GM23338 (cell line): ENCODE measurements at regions not wholly inside any gene's neighbourhood (a gene's known extent, or its start where the extent isn't known, plus 50 kb on each side); places are given as distances from the start of the nearest gene placed in this dataset.

ENCODE experiments used
- ATAC-seq: fragments of 200-7000 bp; cut with Tn5 transposase; 3 replicates; pipeline ENCODE4 v1.9.1; 2020
- DNase-seq: peaks from one replicate; pipeline ENCODE4 v3.0.0-alpha.2; 2015; ENCODE audit warnings: low spot score
- H2AFZ ChIP-seq: fragments of 200-600 bp; sonication (generic); 2 replicates; pipeline ENCODE4 v1.8.0; 2016; ENCODE audit warnings: antibody characterized with exemption, mild to moderate bottlenecking, moderate library complexity
- H3F3A ChIP-seq: fragments of 200-600 bp; sonication (generic); replicated peaks from 2 replicates; pipeline ENCODE4 v1.8.0; 2017; ENCODE audit warnings: antibody characterized with exemption, mixed run types, low read depth
- H3K27ac ChIP-seq: fragments of 200-600 bp; sonication (generic); 2 replicates; pipeline ENCODE4 v1.6.1; 2016; ENCODE audit warnings: low read depth
- H3K27me3 ChIP-seq: fragments of 200-600 bp; sonication (generic); 2 replicates; pipeline ENCODE4 v1.8.0; 2016; ENCODE audit warnings: mild to moderate bottlenecking, mixed run types, moderate library complexity; ENCODE audit not compliant: insufficient read depth
- H3K36me3 ChIP-seq: fragments of 200-600 bp; sonication (generic); 2 replicates; pipeline ENCODE4 v1.8.0; 2016; ENCODE audit warnings: mild to moderate bottlenecking; ENCODE audit not compliant: insufficient read depth
- H3K4me1 ChIP-seq: fragments of 200-600 bp; sonication (generic); 2 replicates; pipeline ENCODE4 v1.8.0; 2016; ENCODE audit warnings: mild to moderate bottlenecking, moderate library complexity; ENCODE audit not compliant: insufficient read depth
- H3K4me2 ChIP-seq: fragments of 200-600 bp; sonication (generic); 2 replicates; pipeline ENCODE4 v1.7.1; 2017; ENCODE audit warnings: mixed run types
- H3K4me3 ChIP-seq: fragments of 200-600 bp; sonication (generic); 2 replicates; pipeline ENCODE4 v1.6.1; 2016; ENCODE audit warnings: mixed run types
- H3K79me2 ChIP-seq: fragments of 200-600 bp; sonication (generic); replicated peaks from 2 replicates; pipeline ENCODE4 v1.8.0; 2017; ENCODE audit warnings: mild to moderate bottlenecking; ENCODE audit not compliant: insufficient read depth
- H3K9me2 ChIP-seq: fragments of 200-600 bp; sonication (generic); 2 replicates; pipeline ENCODE4 v1.8.0; 2017; ENCODE audit not compliant: insufficient read depth
- H4K20me1 ChIP-seq: fragments of 200-600 bp; sonication (generic); replicated peaks from 2 replicates; pipeline ENCODE4 v1.8.0; 2017; ENCODE audit warnings: mild to moderate bottlenecking; ENCODE audit not compliant: insufficient read depth
- H3K27ac Mint-ChIP-seq: 2 replicates; pipeline ENCODE4 v1.8.0; 2020; ENCODE audit warnings: inconsistent platforms, mild to moderate bottlenecking, moderate library complexity, mixed read lengths
- H3K27me3 Mint-ChIP-seq: 3 replicates; pipeline ENCODE4 v1.8.0; 2022; ENCODE audit warnings: low read depth, mild to moderate bottlenecking, moderate library complexity, mixed read lengths, inconsistent platforms; ENCODE audit not compliant: insufficient read depth, poor library complexity
- H3K36me3 Mint-ChIP-seq: 3 replicates; pipeline ENCODE4 v1.8.0; 2021; ENCODE audit warnings: low read depth, mild to moderate bottlenecking, inconsistent platforms, moderate library complexity, mixed read lengths
- H3K4me1 Mint-ChIP-seq: 3 replicates; pipeline ENCODE4 v1.8.0; 2020; ENCODE audit warnings: mild to moderate bottlenecking, inconsistent platforms, mixed read lengths
- H3K4me3 Mint-ChIP-seq: 3 replicates; pipeline ENCODE4 v1.8.0; 2021; ENCODE audit warnings: moderate library complexity, mild to moderate bottlenecking, inconsistent platforms, mixed read lengths
- H3K9me3 Mint-ChIP-seq: 3 replicates; pipeline ENCODE4 v1.8.0; 2020; ENCODE audit warnings: moderate library complexity, mild to moderate bottlenecking, inconsistent platforms, mixed read lengths
- CREB1 ChIP-seq: fragments of 250-450 bp; sonication (Bioruptor Pico); IDR thresholded peaks from 2 replicates; pipeline ENCODE4 v1.5.0; 2020; ENCODE audit warnings: low read depth, mild to moderate bottlenecking, moderate library complexity
- EZH2 ChIP-seq: fragments of 200-600 bp; sonication (generic); IDR thresholded peaks from one replicate; pipeline ENCODE4 v1.8.0; 2017; ENCODE audit warnings: antibody characterized with exemption, mild to moderate bottlenecking, low read depth; ENCODE audit not compliant: unreplicated experiment
- EZH2phosphoT487 ChIP-seq: fragments of 200-600 bp; sonication (generic); IDR thresholded peaks from one replicate; pipeline ENCODE4 v1.8.1; 2018; ENCODE audit warnings: antibody characterized with exemption; ENCODE audit not compliant: unreplicated experiment
- JUNB ChIP-seq: IDR thresholded peaks from one replicate; pipeline ENCODE4 v1.6.1; 2016; ENCODE audit warnings: antibody characterized with exemption; ENCODE audit not compliant: unreplicated experiment
- NANOG ChIP-seq: IDR thresholded peaks from 2 replicates; pipeline ENCODE4 v1.6.1; 2016; ENCODE audit warnings: antibody characterized with exemption, borderline replicate concordance
- POLR2AphosphoS5 ChIP-seq: IDR thresholded peaks from 2 replicates; pipeline ENCODE4 v1.6.1; 2016; ENCODE audit warnings: antibody characterized with exemption, low read depth
- STAT1 ChIP-seq: IDR thresholded peaks from one replicate; pipeline ENCODE4 v1.6.1; 2016; ENCODE audit warnings: antibody characterized with exemption; ENCODE audit not compliant: unreplicated experiment
- ZNF114 ChIP-seq: fragments of 250-450 bp; sonication (Bioruptor Pico); IDR thresholded peaks from 2 replicates; pipeline ENCODE4 v1.5.0; 2020; ENCODE audit warnings: mild to moderate bottlenecking, moderate library complexity
- ZNF331 ChIP-seq: fragments of 250-450 bp; sonication (Bioruptor Pico); IDR thresholded peaks from 2 replicates; pipeline ENCODE4 v1.5.0; 2020; ENCODE audit warnings: low read depth, mild to moderate bottlenecking, moderate library complexity
- TF ChIP-seq, protein P1 (sequence below): IDR thresholded peaks from 2 replicates; pipeline ENCODE4 v1.6.1; 2016; ENCODE audit warnings: antibody characterized with exemption
- TF ChIP-seq, protein P2 (sequence below): fragments of 250-450 bp; sonication (Bioruptor Pico); IDR thresholded peaks from 2 replicates; pipeline ENCODE4 v1.5.0; 2020; ENCODE audit warnings: mild to moderate bottlenecking, moderate library complexity
- TF ChIP-seq, protein P3 (sequence below): IDR thresholded peaks from one replicate; pipeline ENCODE4 v1.6.1; 2018; ENCODE audit warnings: antibody characterized with exemption; ENCODE audit not compliant: unreplicated experiment
- TF ChIP-seq, protein P4 (sequence below), 2 experiments: fragments of 200-600 bp in 1 of 2; sonication (generic) in 1 of 2; conservative IDR thresholded peaks; 2 replicates each; pipeline versions ENCODE4 v1.5.1 to v1.6.1; 2016 to 2017; ENCODE audit warnings: antibody characterized with exemption in 2 of 2, low read depth in 2 of 2, mild to moderate bottlenecking in 2 of 2, moderate library complexity in 1 of 2

DNA sequence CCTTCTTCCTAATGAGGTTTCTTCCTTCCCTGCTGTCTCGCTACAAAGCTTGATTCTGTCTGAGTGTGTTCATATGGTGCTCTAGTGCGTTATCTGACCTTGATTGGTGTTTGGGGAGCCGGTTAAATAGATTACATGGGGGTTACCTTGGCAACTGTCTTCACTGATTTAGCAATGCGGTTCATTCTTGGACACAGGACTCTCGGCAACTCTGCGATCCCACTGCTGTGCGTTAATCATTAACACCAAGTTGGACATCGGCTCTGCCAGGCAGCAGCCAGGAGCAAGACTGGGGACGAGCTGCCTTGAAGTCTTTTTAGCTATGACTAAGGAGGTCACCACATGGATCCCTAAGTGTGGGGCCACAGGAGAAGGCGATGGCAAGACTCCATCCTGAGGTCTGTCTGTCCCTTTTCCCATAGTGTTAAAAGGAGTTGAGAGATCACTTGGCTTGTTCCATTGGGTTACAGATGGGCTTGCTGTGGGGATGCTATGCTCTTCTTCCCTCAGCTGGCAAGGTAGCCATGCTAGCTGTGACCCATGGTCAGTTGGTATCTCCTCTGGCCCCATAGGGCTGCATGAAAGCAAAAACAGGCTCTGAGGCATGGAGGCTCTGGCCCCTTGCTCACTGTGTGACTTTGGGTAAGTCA is 93.4 kb upstream of the MAMLD1 start:
- no peaks in the 10 kb centered on the region for H3K27me3 Mint-ChIP-seq
- no peaks in the 10 kb centered on the region for H3K36me3 Mint-ChIP-seq
- Histone ChIP-seq H2AFZ (no peak overlapping the region), H3K4me3 (no peak overlapping the region), H3K79me2 (no peaks in the 10 kb centered on the region), H3K4me1 (no peaks in the 10 kb centered on the region), H3K9me2 (no peaks in the 10 kb centered on the region), H3K27me3 (no peaks in the 10 kb centered on the region), H3K36me3 (no peaks in the 10 kb centered on the region), H4K20me1 (no peaks in the 10 kb centered on the region), H3F3A (no peaks in the 10 kb centered on the region), H3K27ac (no peak overlapping the region), H3K4me2 (no peak overlapping the region)
- H3K27ac Mint-ChIP-seq, result no peak overlapping the region
- no peaks in the 10 kb centered on the region for H3K4me1 Mint-ChIP-seq
- no peaks in the 10 kb centered on the region for H3K9me3 Mint-ChIP-seq
- DNase-seq (no peak), ATAC-seq (no peak)
- no peak overlapping the region for H3K4me3 Mint-ChIP-seq
- TF ChIP-seq ZNF114 (CRISPR knock-in tag), result no peak
- TF ChIP-seq JUNB, result no peak
- TF ChIP-seq, protein P1, sequence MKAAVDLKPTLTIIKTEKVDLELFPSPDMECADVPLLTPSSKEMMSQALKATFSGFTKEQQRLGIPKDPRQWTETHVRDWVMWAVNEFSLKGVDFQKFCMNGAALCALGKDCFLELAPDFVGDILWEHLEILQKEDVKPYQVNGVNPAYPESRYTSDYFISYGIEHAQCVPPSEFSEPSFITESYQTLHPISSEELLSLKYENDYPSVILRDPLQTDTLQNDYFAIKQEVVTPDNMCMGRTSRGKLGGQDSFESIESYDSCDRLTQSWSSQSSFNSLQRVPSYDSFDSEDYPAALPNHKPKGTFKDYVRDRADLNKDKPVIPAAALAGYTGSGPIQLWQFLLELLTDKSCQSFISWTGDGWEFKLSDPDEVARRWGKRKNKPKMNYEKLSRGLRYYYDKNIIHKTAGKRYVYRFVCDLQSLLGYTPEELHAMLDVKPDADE, result no peak
- TF ChIP-seq, protein P2, sequence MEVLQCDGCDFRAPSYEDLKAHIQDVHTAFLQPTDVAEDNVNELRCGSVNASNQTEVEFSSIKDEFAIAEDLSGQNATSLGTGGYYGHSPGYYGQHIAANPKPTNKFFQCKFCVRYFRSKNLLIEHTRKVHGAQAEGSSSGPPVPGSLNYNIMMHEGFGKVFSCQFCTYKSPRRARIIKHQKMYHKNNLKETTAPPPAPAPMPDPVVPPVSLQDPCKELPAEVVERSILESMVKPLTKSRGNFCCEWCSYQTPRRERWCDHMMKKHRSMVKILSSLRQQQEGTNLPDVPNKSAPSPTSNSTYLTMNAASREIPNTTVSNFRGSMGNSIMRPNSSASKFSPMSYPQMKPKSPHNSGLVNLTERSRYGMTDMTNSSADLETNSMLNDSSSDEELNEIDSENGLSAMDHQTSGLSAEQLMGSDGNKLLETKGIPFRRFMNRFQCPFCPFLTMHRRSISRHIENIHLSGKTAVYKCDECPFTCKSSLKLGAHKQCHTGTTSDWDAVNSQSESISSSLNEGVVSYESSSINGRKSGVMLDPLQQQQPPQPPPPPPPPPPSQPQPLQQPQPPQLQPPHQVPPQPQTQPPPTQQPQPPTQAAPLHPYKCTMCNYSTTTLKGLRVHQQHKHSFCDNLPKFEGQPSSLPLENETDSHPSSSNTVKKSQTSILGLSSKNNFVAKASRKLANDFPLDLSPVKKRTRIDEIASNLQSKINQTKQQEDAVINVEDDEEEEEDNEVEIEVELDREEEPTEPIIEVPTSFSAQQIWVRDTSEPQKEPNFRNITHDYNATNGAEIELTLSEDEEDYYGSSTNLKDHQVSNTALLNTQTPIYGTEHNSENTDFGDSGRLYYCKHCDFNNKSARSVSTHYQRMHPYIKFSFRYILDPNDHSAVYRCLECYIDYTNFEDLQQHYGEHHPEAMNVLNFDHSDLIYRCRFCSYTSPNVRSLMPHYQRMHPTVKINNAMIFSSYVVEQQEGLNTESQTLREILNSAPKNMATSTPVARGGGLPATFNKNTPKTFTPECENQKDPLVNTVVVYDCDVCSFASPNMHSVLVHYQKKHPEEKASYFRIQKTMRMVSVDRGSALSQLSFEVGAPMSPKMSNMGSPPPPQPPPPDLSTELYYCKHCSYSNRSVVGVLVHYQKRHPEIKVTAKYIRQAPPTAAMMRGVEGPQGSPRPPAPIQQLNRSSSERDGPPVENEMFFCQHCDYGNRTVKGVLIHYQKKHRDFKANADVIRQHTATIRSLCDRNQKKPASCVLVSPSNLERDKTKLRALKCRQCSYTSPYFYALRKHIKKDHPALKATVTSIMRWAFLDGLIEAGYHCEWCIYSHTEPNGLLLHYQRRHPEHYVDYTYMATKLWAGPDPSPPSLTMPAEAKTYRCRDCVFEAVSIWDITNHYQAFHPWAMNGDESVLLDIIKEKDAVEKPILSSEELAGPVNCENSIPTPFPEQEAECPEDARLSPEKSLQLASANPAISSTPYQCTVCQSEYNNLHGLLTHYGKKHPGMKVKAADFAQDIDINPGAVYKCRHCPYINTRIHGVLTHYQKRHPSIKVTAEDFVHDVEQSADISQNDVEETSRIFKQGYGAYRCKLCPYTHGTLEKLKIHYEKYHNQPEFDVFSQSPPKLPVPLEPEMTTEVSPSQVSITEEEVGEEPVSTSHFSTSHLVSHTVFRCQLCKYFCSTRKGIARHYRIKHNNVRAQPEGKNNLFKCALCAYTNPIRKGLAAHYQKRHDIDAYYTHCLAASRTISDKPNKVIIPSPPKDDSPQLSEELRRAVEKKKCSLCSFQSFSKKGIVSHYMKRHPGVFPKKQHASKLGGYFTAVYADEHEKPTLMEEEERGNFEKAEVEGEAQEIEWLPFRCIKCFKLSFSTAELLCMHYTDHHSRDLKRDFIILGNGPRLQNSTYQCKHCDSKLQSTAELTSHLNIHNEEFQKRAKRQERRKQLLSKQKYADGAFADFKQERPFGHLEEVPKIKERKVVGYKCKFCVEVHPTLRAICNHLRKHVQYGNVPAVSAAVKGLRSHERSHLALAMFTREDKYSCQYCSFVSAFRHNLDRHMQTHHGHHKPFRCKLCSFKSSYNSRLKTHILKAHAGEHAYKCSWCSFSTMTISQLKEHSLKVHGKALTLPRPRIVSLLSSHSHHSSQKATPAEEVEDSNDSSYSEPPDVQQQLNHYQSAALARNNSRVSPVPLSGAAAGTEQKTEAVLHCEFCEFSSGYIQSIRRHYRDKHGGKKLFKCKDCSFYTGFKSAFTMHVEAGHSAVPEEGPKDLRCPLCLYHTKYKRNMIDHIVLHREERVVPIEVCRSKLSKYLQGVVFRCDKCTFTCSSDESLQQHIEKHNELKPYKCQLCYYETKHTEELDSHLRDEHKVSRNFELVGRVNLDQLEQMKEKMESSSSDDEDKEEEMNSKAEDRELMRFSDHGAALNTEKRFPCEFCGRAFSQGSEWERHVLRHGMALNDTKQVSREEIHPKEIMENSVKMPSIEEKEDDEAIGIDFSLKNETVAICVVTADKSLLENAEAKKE, result no peak
- TF ChIP-seq ZNF331, result no peak
- TF ChIP-seq STAT1, result no peak
- no peak for TF ChIP-seq NANOG
- TF ChIP-seq POLR2AphosphoS5, result no peak
- TF ChIP-seq, protein P3, sequence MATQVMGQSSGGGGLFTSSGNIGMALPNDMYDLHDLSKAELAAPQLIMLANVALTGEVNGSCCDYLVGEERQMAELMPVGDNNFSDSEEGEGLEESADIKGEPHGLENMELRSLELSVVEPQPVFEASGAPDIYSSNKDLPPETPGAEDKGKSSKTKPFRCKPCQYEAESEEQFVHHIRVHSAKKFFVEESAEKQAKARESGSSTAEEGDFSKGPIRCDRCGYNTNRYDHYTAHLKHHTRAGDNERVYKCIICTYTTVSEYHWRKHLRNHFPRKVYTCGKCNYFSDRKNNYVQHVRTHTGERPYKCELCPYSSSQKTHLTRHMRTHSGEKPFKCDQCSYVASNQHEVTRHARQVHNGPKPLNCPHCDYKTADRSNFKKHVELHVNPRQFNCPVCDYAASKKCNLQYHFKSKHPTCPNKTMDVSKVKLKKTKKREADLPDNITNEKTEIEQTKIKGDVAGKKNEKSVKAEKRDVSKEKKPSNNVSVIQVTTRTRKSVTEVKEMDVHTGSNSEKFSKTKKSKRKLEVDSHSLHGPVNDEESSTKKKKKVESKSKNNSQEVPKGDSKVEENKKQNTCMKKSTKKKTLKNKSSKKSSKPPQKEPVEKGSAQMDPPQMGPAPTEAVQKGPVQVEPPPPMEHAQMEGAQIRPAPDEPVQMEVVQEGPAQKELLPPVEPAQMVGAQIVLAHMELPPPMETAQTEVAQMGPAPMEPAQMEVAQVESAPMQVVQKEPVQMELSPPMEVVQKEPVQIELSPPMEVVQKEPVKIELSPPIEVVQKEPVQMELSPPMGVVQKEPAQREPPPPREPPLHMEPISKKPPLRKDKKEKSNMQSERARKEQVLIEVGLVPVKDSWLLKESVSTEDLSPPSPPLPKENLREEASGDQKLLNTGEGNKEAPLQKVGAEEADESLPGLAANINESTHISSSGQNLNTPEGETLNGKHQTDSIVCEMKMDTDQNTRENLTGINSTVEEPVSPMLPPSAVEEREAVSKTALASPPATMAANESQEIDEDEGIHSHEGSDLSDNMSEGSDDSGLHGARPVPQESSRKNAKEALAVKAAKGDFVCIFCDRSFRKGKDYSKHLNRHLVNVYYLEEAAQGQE, result no peak
- no peak for TF ChIP-seq CREB1 (CRISPR knock-in tag)
- TF ChIP-seq, protein P4, sequence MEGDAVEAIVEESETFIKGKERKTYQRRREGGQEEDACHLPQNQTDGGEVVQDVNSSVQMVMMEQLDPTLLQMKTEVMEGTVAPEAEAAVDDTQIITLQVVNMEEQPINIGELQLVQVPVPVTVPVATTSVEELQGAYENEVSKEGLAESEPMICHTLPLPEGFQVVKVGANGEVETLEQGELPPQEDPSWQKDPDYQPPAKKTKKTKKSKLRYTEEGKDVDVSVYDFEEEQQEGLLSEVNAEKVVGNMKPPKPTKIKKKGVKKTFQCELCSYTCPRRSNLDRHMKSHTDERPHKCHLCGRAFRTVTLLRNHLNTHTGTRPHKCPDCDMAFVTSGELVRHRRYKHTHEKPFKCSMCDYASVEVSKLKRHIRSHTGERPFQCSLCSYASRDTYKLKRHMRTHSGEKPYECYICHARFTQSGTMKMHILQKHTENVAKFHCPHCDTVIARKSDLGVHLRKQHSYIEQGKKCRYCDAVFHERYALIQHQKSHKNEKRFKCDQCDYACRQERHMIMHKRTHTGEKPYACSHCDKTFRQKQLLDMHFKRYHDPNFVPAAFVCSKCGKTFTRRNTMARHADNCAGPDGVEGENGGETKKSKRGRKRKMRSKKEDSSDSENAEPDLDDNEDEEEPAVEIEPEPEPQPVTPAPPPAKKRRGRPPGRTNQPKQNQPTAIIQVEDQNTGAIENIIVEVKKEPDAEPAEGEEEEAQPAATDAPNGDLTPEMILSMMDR (conservative IDR thresholded peaks at IDR 0.05; ENCODE audit: low read depth in 2 of 2), result no peak
- no peak for TF ChIP-seq EZH2phosphoT487
- TF ChIP-seq EZH2, result no peak
